SK-N-SH treated with all-trans-retinoic acid at 6 μM for 48 hours (cell line): ENCODE measurements at regions not wholly inside any gene's neighbourhood (a gene's known extent, or its start where the extent isn't known, plus 50 kb on each side); places are given as distances from the start of the nearest gene placed in this dataset.

ENCODE experiments used
- ATAC-seq: fragments of 200-7000 bp; cut with Tn5 transposase; 3 replicates; pipeline ENCODE4 v1.9.1; 2020; ENCODE audit warnings: mild to moderate bottlenecking, moderate library complexity
- ARNTL ChIP-seq: fragments of 450-650 bp; formaldehyde crosslinking; IDR thresholded peaks from 2 replicates; pipeline ENCODE4 v1.5.0; 2020; ENCODE audit warnings: low read depth, mild to moderate bottlenecking, moderate library complexity, borderline replicate concordance
- BACH2 ChIP-seq: fragments of 250-450 bp; sonication (Bioruptor Pico); IDR thresholded peaks from 2 replicates; pipeline ENCODE4 v1.9.0; 2021; ENCODE audit warnings: mild to moderate bottlenecking, borderline replicate concordance
- CREB5 ChIP-seq: fragments of 250-450 bp; sonication (Bioruptor Pico); IDR thresholded peaks from 2 replicates; pipeline ENCODE4 v1.5.1; 2020; ENCODE audit warnings: low read depth, mild to moderate bottlenecking, moderate library complexity
- CSDC2 ChIP-seq: fragments of 250-450 bp; sonication (Bioruptor Pico); IDR thresholded peaks from 2 replicates; pipeline ENCODE4 v1.5.0; 2020; ENCODE audit warnings: mild to moderate bottlenecking, moderate library complexity
- ESRRG ChIP-seq: fragments of 250-450 bp; sonication (Bioruptor Pico); IDR thresholded peaks from 2 replicates; pipeline ENCODE4 v1.6.1; 2021; ENCODE audit warnings: mild to moderate bottlenecking
- GLIS3 ChIP-seq: fragments of 250-450 bp; sonication (Bioruptor Pico); IDR thresholded peaks from 2 replicates; pipeline ENCODE4 v1.5.0; 2020; ENCODE audit warnings: mild to moderate bottlenecking, moderate library complexity
- ISL1 ChIP-seq: fragments of 250-450 bp; sonication (Bioruptor Pico); IDR thresholded peaks from 2 replicates; pipeline ENCODE4 v2.1.2; 2022; ENCODE audit warnings: mild to moderate bottlenecking, moderate library complexity
- OSR1 ChIP-seq: fragments of 250-450 bp; sonication (Bioruptor Pico); IDR thresholded peaks from 2 replicates; pipeline ENCODE4 v1.8.0; 2022; ENCODE audit warnings: moderate library complexity, mild to moderate bottlenecking, inconsistent platforms
- PPARA ChIP-seq: fragments of 250-450 bp; sonication (Bioruptor Pico); IDR thresholded peaks from 2 replicates; pipeline ENCODE4 v1.5.0; 2020; ENCODE audit warnings: mild to moderate bottlenecking, borderline replicate concordance
- RARB ChIP-seq: fragments of 250-450 bp; sonication (Bioruptor Pico); IDR thresholded peaks from 2 replicates; pipeline ENCODE4 v1.8.0; 2021; ENCODE audit warnings: mild to moderate bottlenecking, moderate library complexity
- SNAI2 ChIP-seq: fragments of 250-450 bp; sonication (Bioruptor Pico); IDR thresholded peaks from 2 replicates; pipeline ENCODE4 v1.5.0; 2020; ENCODE audit warnings: mild to moderate bottlenecking, moderate library complexity
- TCF4 ChIP-seq: fragments of 250-450 bp; sonication (Bioruptor Pico); IDR thresholded peaks from 2 replicates; pipeline ENCODE4 v1.8.0; 2021; ENCODE audit warnings: mild to moderate bottlenecking, moderate library complexity, borderline replicate concordance
- TOX ChIP-seq: fragments of 250-450 bp; sonication (Bioruptor Pico); IDR thresholded peaks from 2 replicates; pipeline ENCODE4 v1.8.0; 2021; ENCODE audit warnings: mild to moderate bottlenecking, moderate library complexity, borderline replicate concordance
- TSHZ2 ChIP-seq: fragments of 250-450 bp; sonication (Bioruptor Pico); IDR thresholded peaks from 2 replicates; pipeline ENCODE4 v1.5.0; 2020; ENCODE audit warnings: mild to moderate bottlenecking, moderate library complexity
- ZC3H10 ChIP-seq: fragments of 250-450 bp; sonication (Bioruptor Pico); IDR thresholded peaks from 2 replicates; pipeline ENCODE4 v1.5.1; 2021; ENCODE audit warnings: mild to moderate bottlenecking, moderate library complexity
- ZFP3 ChIP-seq: fragments of 250-450 bp; sonication (Bioruptor Pico); IDR thresholded peaks from 2 replicates; pipeline ENCODE4 v1.5.0; 2020; ENCODE audit warnings: mild to moderate bottlenecking, moderate library complexity
- ZFP30 ChIP-seq: fragments of 450-650 bp; formaldehyde crosslinking; IDR thresholded peaks from 2 replicates; pipeline ENCODE4 v1.5.0; 2022; ENCODE audit warnings: mild to moderate bottlenecking, moderate library complexity
- ZNF565 ChIP-seq: fragments of 450-650 bp; formaldehyde crosslinking; conservative IDR thresholded peaks from 2 replicates; pipeline ENCODE4 v1.5.0; 2020; ENCODE audit warnings: low read depth, mild to moderate bottlenecking, moderate library complexity
- ZNF70 ChIP-seq: fragments of 450-650 bp; formaldehyde crosslinking; IDR thresholded peaks from 2 replicates; pipeline ENCODE4 v1.5.0; 2020; ENCODE audit warnings: mild to moderate bottlenecking, moderate library complexity
- ZNF8 ChIP-seq: fragments of 450-650 bp; formaldehyde crosslinking; IDR thresholded peaks from 2 replicates; pipeline ENCODE4 v1.5.0; 2020; ENCODE audit warnings: mild to moderate bottlenecking, moderate library complexity
- TF ChIP-seq, protein P1 (sequence below): fragments of 250-450 bp; sonication (Bioruptor Pico); IDR thresholded peaks from 2 replicates; pipeline ENCODE4 v1.8.0; 2021; ENCODE audit warnings: low read depth, mild to moderate bottlenecking, moderate library complexity, borderline replicate concordance

DNA sequence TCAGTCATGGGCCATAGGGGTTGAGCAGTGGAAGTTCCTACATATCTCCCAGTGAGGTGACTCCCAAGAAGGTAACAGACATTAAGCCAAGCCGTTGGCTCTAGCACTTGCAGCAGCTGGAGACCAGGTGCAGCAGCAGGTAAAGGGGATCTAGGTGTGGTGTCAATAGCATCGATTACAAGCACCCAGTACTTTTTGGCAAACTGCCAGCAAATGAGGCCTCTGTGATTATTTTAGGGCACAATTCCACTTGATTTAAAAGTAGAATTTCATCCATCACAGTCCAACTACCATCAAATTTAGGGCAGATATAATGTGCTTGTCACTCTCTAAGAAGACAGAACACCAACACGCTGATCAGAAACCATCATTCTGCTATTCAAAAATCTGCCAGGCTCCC is 224.1 kb upstream of the EGLN3 start:
- TF ChIP-seq ZC3H10 (no peak), ZFP3 (no peak), SNAI2 (no peak), TSHZ2 (CRISPR knock-in tag) (no peak), PPARA (CRISPR knock-in tag) (no peak), ARNTL (no peak), ZNF565 (CRISPR knock-in tag) (no peak), OSR1 (no peak), TCF4 (CRISPR knock-in tag) (no peak), RARB (CRISPR knock-in tag) (no peak), ZNF70 (CRISPR knock-in tag) (no peak)
- TF ChIP-seq, protein P1, sequence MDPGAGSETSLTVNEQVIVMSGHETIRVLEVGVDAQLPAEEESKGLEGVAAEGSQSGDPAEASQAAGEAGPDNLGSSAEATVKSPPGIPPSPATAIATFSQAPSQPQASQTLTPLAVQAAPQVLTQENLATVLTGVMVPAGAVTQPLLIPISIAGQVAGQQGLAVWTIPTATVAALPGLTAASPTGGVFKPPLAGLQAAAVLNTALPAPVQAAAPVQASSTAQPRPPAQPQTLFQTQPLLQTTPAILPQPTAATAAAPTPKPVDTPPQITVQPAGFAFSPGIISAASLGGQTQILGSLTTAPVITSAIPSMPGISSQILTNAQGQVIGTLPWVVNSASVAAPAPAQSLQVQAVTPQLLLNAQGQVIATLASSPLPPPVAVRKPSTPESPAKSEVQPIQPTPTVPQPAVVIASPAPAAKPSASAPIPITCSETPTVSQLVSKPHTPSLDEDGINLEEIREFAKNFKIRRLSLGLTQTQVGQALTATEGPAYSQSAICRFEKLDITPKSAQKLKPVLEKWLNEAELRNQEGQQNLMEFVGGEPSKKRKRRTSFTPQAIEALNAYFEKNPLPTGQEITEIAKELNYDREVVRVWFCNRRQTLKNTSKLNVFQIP: no peak
- ATAC-seq: no peak

DNA sequence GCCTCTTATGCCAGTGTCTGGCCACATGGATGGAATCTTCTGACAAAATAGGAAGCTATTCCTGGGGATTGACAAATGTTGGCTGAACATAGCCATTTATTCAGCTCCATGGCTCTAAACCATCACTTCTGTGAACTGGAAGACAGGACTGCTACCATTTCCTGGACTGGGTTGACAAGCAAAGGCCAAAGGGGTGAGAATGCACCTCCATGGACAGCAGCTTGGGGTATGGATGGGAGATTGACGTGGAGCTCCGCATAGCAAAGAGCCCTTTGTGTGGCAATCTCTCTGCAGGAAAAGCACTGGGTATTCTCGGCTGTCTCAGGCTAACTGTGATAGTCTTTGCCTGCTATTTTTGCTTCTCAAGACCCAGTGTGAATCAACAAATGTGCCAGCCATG is 223.0 kb upstream of the EGLN3 start:
- TF ChIP-seq ZNF565 (CRISPR knock-in tag) (no peak), ZNF70 (CRISPR knock-in tag) (no peak), ZNF8 (CRISPR knock-in tag) (no peak), RARB (CRISPR knock-in tag) (no peak), SNAI2 (no peak), CSDC2 (no peak), ESRRG (no peak), GLIS3 (CRISPR knock-in tag) (no peak), ZFP30 (no peak), OSR1 (no peak), TCF4 (CRISPR knock-in tag) (no peak), BACH2 (no peak), TSHZ2 (CRISPR knock-in tag) (no peak), TOX (CRISPR knock-in tag) (no peak), PPARA (CRISPR knock-in tag) (no peak), ISL1 (CRISPR knock-in tag) (no peak), CREB5 (CRISPR knock-in tag) (no peak), ARNTL (no peak)
- TF ChIP-seq, protein P1: no peak
- TF ChIP-seq, all 23 proteins: peak for 0
- no peak for ATAC-seq
